GM21528 (cell line): ENCODE measurements at regions not wholly inside any gene's neighbourhood (a gene's known extent, or its start where the extent isn't known, plus 50 kb on each side); places are given as distances from the start of the nearest gene placed in this dataset.
"Not testable (repeated sequence)": the region's sequence is repeated elsewhere in the genome, so short reads cannot be mapped to it uniquely, and the experiment has no call there.

ENCODE experiments used
- ATAC-seq: cut with Tn5 transposase; IDR thresholded peaks from one replicate; pipeline ENCODE4 v1.9.1; 2021; ENCODE audit warnings: mild to moderate bottlenecking, moderate library complexity; ENCODE audit not compliant: unreplicated experiment, low FRiP score

DNA sequence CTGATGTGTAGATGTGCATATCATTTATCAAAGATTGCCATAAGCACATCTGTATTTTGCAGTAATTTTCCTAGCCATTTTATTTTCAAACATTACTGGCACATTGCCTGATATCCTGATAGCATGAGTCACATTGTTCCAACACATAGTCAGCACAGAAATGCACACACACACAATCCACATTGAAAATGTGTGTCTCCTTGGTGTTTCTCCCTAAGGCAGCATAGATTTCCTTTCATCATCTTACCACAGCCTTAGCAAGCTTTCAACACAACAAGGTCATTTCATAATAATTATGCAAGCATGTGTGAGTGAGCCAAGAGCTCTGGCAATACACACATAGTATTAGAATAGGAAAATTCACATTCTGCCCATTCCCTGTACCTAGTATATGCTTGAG, 245.4 kb upstream of the MEIS1 start:
- ATAC-seq, result no peak

DNA sequence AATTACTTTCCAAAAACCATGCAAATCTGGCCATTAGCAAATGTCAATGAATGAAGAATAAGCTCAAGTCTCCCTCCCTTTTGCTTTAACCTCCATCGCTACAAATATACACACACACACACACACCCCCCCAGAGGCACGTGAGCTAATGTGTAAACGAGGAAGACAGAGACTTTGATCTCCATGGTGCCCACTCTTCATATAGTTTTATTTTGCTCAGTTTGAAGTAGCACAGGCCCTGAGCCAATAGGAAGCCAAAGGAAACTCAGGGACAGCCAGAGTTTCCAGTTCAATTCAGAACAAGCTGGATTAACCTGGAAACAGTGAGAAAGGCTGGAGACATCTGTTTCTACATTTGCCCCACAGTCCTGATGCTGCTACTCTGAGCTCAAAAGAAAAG, 248.4 kb upstream of the MEIS1 start:
- no peak for ATAC-seq

DNA sequence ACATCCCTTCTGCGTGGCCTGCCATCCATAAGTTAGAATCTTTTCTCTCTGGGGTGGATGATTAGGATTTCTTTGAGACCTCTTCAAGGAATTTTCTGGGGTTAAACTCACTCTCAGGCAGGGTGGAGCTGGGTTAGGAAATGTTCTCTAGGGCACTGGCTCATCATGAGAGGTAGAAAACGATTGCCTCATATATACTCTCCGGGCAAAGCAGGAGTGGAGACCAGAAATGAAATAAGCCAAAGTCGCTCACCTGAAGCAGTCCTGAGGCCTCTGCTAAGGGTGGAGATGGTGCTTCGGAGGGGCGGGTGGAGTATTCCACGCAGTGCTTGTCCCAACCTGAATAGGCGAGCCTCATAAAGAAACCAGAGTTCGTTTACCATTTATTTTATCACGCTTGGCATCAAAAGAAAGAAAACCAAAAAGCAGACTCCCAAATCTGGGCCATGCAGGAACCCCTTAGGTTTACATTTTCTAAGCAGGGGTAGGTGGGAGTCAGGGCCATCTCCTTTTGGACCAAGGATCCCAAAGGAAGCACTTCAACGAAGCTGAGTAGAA, 249.3 kb upstream of the MEIS1 start:
- no peak for ATAC-seq

DNA sequence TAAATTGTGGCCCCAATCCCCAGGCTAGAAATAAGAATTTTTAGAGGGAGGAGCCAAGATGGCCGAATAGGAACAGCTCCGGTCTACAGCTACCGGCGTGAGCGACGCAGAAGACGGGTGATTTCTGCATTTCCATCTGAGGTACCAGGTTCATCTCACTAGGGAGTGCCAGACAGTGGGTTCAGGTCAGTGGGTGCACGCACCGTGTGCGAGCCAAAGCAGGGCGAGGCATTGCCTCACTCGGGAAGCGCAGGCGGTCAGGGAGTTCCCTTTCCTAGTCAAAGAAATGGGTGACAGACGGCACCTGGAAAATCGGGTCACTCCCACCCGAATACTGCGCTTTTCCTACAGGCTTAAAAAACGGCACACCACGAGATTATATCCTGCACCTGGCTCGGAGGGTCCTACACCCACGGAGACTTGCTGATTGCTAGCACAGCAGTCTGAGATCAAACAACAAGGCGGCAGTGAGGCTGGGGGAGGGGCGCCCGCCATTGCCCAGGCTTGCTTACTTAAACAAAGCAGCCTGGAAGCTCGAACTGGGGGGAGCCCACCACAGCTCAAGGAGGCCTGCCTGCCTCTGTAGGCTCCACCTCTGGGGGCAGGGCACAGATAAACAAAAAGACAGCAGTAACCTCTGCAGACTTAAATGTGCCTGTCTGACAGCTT, 257.7 kb upstream of the MEIS1 start:
- ATAC-seq, result not testable (repeated sequence)

DNA sequence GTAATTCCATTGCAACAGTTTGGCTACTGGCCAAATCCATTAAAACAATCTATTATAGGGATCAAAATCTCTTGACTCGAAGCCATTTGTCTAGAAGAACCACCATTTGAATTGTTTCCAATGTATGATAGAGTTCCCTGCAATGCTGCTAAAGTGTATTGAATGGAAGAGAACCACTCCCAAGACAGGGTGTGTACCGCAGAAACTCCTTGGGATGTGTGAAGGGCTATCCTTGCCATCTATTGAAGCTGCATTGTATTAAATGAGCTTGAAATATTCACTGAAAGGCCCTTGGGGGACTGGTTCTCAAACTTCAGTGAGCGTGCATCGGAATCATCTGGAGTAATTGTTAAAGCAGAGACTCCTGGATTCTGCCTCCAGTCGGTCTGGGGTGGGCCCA, 260.4 kb upstream of the MEIS1 start:
- no peak for ATAC-seq

DNA sequence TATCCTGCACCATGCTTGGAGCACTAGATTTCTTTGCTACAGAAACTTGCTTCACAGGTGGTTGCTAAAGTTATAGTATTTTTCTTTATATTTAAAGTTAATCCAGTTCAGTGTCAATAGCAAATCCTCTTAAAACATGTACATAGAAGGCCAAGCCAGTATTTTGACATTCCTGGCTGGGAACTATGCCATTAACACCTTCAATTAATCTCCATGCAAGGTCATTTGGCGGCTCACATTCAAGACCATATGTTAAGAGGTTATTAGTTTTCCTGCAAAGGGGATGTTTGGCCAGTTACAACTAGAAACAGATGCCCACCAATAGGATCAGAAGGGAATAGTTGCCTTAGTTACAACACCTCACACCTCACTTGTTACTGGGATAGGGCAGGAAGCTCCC, 261.3 kb upstream of the MEIS1 start:
- ATAC-seq, result no peak

DNA sequence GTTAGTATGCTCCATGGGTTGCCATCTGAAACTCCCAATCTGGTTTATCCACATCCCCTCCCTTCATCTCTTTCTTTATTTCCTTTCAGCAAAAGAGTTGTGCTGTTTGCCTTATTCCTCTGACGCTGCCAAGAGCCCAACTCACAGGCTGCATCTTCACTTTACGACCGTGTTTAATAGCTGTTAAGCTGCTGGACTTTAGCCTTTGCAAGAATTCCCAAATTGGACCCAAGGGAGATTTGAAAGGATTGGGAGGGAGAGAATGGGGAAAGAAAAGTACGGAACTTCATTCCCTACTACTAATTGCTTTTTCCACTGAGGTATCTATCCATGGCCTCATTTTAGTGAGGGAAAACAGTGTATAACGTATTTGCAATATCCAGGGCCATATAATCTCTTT, 263.4 kb upstream of the MEIS1 start:
- no peak for ATAC-seq

DNA sequence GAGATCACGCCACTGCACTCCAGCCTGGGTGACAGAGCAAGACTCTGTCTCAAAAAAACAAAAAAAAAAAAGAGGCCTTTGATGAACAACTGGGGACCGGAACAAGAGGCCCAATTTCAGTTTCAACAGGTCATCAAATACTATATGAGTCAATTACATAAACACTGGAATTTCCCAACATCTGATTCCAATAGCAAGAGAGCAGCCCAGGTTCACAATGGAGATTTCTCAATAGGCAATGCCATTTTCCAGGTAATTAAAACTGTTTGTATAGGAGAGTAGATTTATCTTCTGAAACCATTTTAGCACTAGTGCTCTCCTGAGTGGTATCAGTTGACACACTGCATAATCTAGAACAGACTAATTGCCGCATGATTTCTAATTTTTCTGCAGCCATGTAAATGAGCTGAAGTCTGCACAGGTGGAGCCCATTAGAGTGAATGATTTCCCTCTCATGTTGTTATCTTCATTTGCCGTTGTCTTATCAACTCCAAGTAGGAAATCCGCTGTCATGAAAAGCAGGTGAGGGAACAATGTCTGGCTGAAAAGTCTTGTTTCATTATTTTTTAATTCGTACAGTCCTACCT, 264.1 kb upstream of the MEIS1 start:
- no peak for ATAC-seq

DNA sequence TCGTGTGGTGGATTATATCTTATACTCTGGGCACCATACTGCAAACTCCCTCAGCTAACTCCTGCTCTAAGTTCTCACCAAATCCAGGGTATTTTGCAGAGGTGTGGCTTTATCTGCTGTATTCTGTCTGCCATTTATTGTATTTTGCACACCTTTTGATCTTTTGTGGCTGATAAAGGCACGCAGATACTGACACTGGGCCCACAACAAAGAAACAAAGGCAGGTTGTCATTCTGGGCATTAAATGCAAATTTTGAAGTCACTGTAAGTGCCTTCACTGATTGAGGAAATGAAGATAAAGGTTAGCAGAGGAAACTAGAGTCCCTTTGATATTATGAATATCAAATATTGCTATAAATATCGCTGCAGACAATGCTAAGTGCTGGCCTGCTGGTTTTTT, 265.8 kb upstream of the MEIS1 start:
- no peak for ATAC-seq

DNA sequence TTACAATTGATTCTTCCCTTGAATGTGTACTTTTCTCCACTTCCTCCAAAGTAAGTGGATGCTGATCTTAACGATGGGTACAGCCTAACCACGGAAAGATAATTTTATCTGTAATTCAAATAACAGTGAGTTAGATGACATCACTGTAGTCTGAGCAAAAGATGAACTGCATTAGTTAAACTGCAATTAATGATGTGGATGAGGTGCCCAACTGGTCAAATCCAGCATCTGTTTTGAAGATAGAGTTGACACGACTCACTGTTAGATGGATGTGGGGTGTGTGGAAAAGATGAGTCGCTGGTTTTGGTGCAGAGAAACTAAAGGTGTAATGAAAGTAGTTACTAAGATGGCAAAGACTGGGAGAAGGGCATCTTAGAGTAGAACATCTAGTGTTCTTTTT, 270.5 kb upstream of the MEIS1 start:
- ATAC-seq, result no peak

DNA sequence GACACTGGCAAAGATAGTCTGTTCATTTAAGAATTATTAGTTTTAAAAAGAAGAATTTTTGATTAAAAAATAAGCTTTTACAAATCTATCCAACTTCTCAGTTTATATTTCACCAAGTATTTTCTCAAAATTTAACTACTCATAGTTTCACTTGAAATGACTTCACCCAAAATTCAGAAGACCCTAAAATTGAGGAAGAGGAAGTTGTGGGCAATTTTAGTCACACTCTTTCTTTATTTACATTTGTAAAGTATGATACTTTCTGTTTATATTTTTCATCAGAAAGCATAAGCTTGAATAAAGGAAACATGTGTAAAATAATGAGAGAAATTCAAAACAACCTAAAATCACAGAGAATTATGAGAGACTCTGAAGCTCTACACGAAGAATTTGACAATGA, 278.8 kb upstream of the MEIS1 start:
- no peak for ATAC-seq

DNA sequence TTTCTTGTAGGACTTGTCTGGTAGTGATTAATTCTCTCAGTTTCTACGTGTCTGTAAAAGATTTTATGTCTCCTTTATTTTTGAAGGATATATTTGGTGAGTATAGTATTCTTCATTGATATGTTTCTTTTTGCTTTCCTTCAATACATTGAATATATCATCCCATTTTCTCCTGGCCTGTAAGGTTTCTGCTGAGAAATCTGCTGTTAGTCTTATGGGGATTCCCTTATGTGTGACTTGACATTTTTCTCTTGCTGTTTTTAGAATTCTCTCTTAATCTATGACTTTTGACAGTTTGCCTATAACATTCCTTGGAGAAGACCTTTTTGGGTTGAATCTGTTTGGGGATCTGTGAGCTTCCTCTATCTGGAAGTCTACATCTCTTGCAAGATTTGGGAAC, 281.0 kb upstream of the MEIS1 start:
- ATAC-seq, result no peak

DNA sequence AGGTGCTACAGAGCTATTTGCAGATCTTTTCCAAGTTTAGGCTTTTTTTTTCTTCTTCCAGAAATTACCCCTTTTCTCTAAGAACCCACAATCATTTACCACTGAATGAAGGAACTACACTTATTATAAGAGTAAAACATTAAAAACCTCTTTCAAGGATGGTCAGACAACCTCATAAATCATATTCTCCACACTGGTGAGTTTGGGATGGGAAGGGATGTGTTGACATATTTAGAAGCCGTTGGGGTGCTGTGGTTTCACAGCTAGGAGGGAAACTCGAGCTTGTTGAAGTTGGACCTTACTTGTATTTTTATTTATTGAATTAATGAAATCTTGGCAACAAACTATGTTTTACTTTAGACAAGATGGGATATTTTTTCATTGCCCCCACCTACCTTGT, 289.4 kb upstream of the MEIS1 start:
- no peak for ATAC-seq

DNA sequence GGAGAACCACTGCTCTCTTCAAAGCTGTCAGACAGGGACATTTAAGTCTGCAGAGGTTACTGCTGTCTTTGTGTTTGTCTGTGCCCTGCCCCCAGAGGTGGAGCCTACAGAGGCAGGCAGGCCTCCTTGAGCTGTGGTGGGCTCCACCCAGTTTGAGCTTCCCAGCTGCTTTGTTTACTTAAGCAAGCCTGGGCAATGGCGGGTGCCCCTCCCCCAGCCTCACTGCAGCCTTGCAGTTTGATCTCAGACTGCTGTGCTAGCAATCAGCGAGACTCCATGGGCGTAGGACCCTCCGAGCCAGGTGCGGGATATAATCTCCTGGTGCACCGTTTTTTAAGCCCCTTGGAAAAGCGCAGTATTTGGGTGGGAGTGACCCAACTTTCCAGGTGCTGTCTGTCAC, 290.6 kb upstream of the MEIS1 start:
- ATAC-seq, result not testable (repeated sequence)

DNA sequence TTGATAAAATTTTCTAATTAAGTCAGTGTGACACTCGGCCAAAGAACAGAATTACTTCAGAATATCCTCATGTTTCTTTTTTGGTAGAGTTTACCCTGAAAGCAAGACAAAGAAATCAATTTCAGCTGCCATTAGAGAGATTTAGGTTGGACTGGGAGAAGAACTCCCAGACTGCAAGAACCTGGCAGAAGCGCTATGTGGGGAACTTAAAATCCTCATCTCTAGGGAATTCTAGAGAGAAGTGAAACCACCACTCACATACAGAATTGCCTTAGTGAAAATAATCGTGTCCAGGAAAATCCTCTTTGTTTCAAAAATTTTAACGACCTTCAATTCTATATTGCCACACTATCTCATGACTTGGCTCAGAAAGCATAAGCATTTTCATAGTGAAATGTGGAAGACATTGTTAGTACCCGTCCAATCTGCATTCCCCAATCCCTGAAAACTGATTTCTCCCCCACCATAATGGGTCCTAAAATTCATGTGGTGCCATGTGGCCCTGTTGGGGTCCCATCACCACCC, 297.3 kb upstream of the MEIS1 start:
- ATAC-seq, result no peak

DNA sequence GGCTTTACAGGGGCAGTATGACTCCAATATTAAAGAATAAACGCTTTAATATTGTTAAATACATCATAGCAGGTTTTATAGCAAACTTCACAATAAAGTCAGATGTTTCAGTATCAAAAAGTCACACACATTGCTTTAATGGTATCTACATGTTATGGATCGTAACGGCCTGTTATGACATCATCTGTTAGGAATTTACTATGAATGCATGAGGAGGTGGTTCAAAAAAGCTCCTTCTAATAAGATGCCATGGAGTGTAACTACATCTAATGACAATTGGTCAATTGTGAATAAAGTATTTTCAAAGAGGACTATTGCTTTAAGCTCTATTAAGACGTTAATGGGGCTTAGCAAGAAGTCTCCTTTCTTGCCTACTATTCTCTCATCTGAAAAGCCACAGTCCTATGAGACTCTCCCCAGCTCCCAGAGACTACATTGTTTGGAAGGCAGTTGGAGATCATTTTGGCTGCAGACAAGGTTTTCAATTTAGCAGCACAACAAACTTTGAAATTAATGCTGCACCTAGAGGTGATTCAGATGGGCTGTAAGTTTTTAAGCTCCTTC, 300.7 kb upstream of the MEIS1 start:
- no peak for ATAC-seq

DNA sequence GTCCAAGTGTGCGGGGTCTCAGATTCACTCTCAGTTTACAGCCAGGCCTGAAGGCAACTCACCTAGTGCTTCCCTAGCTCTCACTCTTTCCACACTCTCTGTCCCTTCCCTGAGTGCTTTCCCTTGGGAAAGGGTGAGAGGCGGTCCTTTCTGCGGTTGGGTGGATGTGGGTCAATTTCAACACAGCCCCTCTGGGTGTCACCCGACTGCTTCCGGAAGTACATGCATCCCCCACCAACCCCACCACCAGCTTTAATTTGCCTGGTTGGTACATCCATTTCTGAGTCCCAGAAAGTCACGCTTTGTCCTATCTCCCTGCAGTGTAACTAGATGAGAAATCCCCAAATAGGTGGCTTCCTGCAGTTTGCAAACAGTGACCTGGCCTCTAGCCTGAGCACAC, 307.3 kb upstream of the MEIS1 start:
- no peak for ATAC-seq

DNA sequence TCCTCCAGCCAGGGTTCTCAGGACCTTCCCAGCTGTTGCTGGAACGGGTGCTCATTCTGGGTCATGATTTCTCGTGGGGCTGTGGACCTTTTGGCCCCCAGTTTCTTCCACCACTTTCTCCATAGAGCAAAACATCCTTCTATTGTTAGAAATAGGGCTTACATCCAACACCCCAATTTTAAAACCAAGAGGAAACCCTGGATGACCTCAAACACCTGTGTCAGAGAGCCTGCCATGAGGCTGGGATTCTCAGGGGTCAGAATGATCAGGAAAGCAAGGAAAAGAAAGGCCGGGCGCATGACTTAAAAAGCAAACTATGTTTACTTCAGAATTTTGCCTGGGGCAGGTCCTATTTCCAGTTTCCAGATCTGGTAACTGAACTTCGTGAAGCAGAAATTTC, 307.9 kb upstream of the MEIS1 start:
- no peak for ATAC-seq

DNA sequence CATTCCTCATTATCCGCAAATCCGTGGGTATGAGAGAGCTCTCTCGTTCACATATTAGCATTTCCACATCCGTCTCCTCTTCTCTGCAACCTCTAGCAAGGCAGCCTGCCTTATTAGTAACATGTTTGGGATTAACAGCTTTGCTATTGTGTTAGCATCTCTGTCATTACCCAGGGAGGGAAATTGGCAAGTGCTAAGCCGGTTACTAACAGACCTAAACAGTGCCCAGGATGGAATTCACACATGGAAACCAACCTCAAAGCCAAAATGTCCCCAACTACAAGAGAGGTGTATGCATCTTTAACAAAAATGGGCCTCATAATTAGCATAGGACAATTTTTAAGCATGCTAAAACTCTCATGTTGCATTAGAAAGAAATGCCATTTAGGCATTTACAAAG, 309.0 kb upstream of the MEIS1 start:
- ATAC-seq, result no peak

DNA sequence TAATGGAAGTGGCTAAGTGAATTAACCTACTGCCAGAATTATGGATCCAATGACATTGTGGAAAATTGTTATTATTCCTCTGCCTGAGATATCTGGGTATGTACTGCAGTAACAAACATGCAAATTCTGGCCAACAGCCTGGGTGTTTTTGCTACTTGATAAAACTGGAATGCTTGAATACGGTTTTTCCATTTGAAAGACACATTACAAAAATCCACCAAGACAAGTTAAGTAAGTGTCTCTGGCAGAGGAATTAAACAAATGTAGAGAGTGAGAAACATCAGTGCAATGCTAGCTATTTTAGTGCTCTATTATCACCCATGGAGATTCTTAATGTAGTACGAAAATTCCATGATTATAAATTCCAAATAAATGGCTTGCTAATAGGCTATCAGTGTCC, 312.4 kb upstream of the MEIS1 start:
- ATAC-seq, result no peak

DNA sequence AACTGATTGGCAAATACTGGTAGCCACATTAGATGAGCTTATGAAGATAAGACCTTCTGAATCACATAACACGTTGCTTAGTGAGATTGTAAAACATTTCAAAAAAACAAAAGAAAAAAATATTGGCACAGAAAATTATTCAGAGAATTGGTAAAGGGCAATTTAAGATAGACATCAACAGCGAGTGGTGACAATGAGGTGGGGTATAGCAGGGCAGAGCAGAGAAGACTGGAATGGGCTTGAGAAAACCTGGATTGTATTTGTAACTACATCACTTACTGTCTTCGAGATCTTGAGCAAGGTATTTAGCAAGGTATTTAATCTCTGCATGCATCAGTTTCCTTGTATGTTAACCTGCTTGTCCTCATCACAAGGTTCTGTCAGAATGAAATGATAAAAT, 313.0 kb upstream of the MEIS1 start:
- no peak for ATAC-seq
